DND-41 (cell line): ENCODE measurements at regions not wholly inside any gene's neighbourhood (a gene's known extent, or its start where the extent isn't known, plus 50 kb on each side); places are given as distances from the start of the nearest gene placed in this dataset.

ENCODE experiments used
- ATAC-seq: fragments of 200-7000 bp; cut with Tn5 transposase; 3 replicates; pipeline ENCODE4 v1.9.1; 2021; ENCODE audit warnings: low read depth; ENCODE audit not compliant: insufficient read depth
- DNase-seq: peaks from one replicate; pipeline ENCODE4 v3.0.0-alpha.2; 2020
- H2AFZ ChIP-seq: 2 replicates; pipeline ENCODE4 v1.6.0; 2012; ENCODE audit warnings: low read depth, low read length
- H3K27ac ChIP-seq: 2 replicates; pipeline ENCODE4 v1.5.1; 2012; ENCODE audit warnings: low read length, inconsistent platforms
- H3K27me3 ChIP-seq: fragments of 200-600 bp; sonication (generic); 2 replicates; pipeline ENCODE4 v1.6.0; 2012; ENCODE audit warnings: low read length, mild to moderate bottlenecking, inconsistent platforms; ENCODE audit not compliant: insufficient read depth, poor library complexity
- H3K36me3 ChIP-seq: 2 replicates; pipeline ENCODE4 v1.5.1; 2012; ENCODE audit warnings: low read length, inconsistent platforms; ENCODE audit not compliant: insufficient read depth
- H3K4me1 ChIP-seq: 2 replicates; pipeline ENCODE4 v1.5.1; 2012; ENCODE audit warnings: mild to moderate bottlenecking, low read length; ENCODE audit not compliant: insufficient read depth
- H3K4me2 ChIP-seq: 2 replicates; pipeline ENCODE4 v1.6.0; 2012; ENCODE audit warnings: mild to moderate bottlenecking, moderate library complexity, low read length, inconsistent platforms; ENCODE audit not compliant: insufficient read depth
- H3K4me3 ChIP-seq, 2 experiments: fragments of 200-600 bp in 1 of 2; shearing (Covaris generic) in 1 of 2; 2 replicates each; pipeline ENCODE4 v1.5.1; 2012 to 2016; ENCODE audit warnings: inconsistent platforms in 2 of 2, low read length in 2 of 2, mild to moderate bottlenecking in 2 of 2, low read depth in 1 of 2, moderate library complexity in 1 of 2
- H3K79me2 ChIP-seq: 2 replicates; pipeline ENCODE4 v1.6.0; 2012; ENCODE audit warnings: low read length, inconsistent platforms; ENCODE audit not compliant: insufficient read depth
- H3K9ac ChIP-seq: 2 replicates; pipeline ENCODE4 v1.6.0; 2012; ENCODE audit warnings: low read depth, mild to moderate bottlenecking, inconsistent platforms, low read length, moderate library complexity
- H3K9me3 ChIP-seq: 2 replicates; pipeline ENCODE4 v1.5.1; 2012; ENCODE audit warnings: low read length, moderate library complexity, mild to moderate bottlenecking, inconsistent platforms; ENCODE audit not compliant: insufficient read depth, severe bottlenecking
- H4K20me1 ChIP-seq: 2 replicates; pipeline ENCODE4 v1.6.0; 2012; ENCODE audit warnings: low read length; ENCODE audit not compliant: insufficient read depth
- CTCF ChIP-seq: IDR thresholded peaks from 2 replicates; pipeline ENCODE4 v1.5.1; 2012; ENCODE audit warnings: borderline replicate concordance, low read length, moderate library complexity, mild to moderate bottlenecking; ENCODE audit not compliant: poor library complexity, severe bottlenecking; ENCODE audit errors: extremely low read depth
- EZH2 ChIP-seq: IDR thresholded peaks from 3 replicates; pipeline ENCODE4 v1.6.1; 2012; ENCODE audit warnings: borderline replicate concordance, low read depth, mild to moderate bottlenecking, moderate library complexity, low read length, inconsistent platforms; ENCODE audit not compliant: severe bottlenecking

GRCh38 chr13:79910875-79911540 is 429.9 kb downstream of the SPRY2 start:
- H2AFZ ChIP-seq = no peak overlapping the region
- H3K9ac ChIP-seq = no peak overlapping the region
- DNase-seq (no peak), ATAC-seq (no peak)
- no peak for TF ChIP-seq EZH2
- no peak for TF ChIP-seq CTCF
- H3K79me2 ChIP-seq = no peaks in the 10 kb centered on the region
- H3K27me3 ChIP-seq = no peaks in the 10 kb centered on the region
- no peaks in the 10 kb centered on the region for H3K9me3 ChIP-seq
- no peaks in the 10 kb centered on the region for H4K20me1 ChIP-seq
- no peaks in the 10 kb centered on the region for H3K4me1 ChIP-seq
- no peak overlapping the region for H3K4me2 ChIP-seq
- H3K27ac ChIP-seq = no peak overlapping the region
- H3K4me3 ChIP-seq = no peak overlapping the region
- H3K36me3 ChIP-seq = no peaks in the 10 kb centered on the region

GRCh38 chr13:79909644-79910043 is 428.7 kb downstream of the NDFIP2 start:
- no peaks in the 10 kb centered on the region for H3K79me2 ChIP-seq
- TF ChIP-seq EZH2 = no peak
- TF ChIP-seq CTCF = no peak
- no peaks in the 10 kb centered on the region for H3K9me3 ChIP-seq
- H3K4me3 ChIP-seq = no peak overlapping the region
- no peaks in the 10 kb centered on the region for H3K36me3 ChIP-seq
- ATAC-seq (no peak), DNase-seq (no peak)
- H3K4me1 ChIP-seq = no peaks in the 10 kb centered on the region
- H3K27ac ChIP-seq = no peak overlapping the region
- H3K4me2 ChIP-seq = no peak overlapping the region
- H3K27me3 ChIP-seq = no peaks in the 10 kb centered on the region
- H2AFZ ChIP-seq = no peak overlapping the region
- H3K9ac ChIP-seq = no peak overlapping the region
- H4K20me1 ChIP-seq = no peaks in the 10 kb centered on the region

- H3K4me1 ChIP-seq = no peaks in the 10 kb centered on the region
- H3K79me2 ChIP-seq = no peaks in the 10 kb centered on the region
- DNase-seq (no peak), ATAC-seq (no peak)
- H3K9ac ChIP-seq = no peak overlapping the region
- no peaks in the 10 kb centered on the region for H3K36me3 ChIP-seq
- TF ChIP-seq EZH2 (no peak), CTCF (no peak)
- no peaks in the 10 kb centered on the region for H4K20me1 ChIP-seq
- no peak overlapping the region for H3K4me2 ChIP-seq
- H2AFZ ChIP-seq = no peak overlapping the region
- H3K9me3 ChIP-seq = no peaks in the 10 kb centered on the region
- H3K4me3 ChIP-seq = no peak overlapping the region
- no peaks in the 10 kb centered on the region for H3K27me3 ChIP-seq
- no peak overlapping the region for H3K27ac ChIP-seq
Measured at GRCh38 chr13:79908381-79908780, 427.4 kb downstream of the NDFIP2 start.
